ENCODE measurements at regions not wholly inside any gene's neighbourhood (a gene's known extent, or its start where the extent isn't known, plus 50 kb on each side); places are given as distances from the start of the nearest gene placed in this dataset.

DNA sequence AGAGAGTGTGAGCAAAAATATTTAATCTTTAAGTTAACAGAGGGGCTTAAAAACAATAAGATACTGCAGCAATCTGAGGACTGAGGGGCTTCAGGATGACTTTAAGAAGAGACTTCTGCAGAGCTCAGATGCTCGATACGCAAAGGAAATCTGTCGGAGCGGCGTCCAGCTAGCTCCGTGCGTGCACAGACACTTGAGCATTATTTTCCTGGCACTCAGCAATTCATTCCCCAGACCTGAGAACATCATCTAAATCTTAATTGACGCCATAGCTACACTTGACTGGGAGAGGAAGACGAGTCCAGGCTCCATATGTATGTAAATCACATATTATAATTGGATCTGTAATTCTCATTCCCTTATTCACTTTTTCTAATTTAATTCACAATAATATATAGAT lies 228.2 kb downstream of the SOD2 start:
- H3K4me3 ChIP-seq (ENCODE audit: insufficient read depth, low read length, poor library complexity, severe bottlenecking): no peak overlapping the region
- H3F3A ChIP-seq (ENCODE audit: insufficient read depth): peaks cover 26% of the 10 kb centered on the region
- no peak overlapping the region for H2AFZ ChIP-seq (ENCODE audit: low read depth, low read length, severe bottlenecking)
- H3K4me2 ChIP-seq (ENCODE audit: low read depth, low read length, poor library complexity, severe bottlenecking): no peak overlapping the region
- no peaks in the 10 kb centered on the region for H3K9me3 ChIP-seq (ENCODE audit: insufficient read depth, low read length)
- H3K79me2 ChIP-seq (ENCODE audit: insufficient read depth, low read length): no peaks in the 10 kb centered on the region
- TF ChIP-seq, protein P1, sequence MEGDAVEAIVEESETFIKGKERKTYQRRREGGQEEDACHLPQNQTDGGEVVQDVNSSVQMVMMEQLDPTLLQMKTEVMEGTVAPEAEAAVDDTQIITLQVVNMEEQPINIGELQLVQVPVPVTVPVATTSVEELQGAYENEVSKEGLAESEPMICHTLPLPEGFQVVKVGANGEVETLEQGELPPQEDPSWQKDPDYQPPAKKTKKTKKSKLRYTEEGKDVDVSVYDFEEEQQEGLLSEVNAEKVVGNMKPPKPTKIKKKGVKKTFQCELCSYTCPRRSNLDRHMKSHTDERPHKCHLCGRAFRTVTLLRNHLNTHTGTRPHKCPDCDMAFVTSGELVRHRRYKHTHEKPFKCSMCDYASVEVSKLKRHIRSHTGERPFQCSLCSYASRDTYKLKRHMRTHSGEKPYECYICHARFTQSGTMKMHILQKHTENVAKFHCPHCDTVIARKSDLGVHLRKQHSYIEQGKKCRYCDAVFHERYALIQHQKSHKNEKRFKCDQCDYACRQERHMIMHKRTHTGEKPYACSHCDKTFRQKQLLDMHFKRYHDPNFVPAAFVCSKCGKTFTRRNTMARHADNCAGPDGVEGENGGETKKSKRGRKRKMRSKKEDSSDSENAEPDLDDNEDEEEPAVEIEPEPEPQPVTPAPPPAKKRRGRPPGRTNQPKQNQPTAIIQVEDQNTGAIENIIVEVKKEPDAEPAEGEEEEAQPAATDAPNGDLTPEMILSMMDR (IDR thresholded peaks at IDR 0.05; ENCODE audit: insufficient read depth, low read length, poor library complexity, severe bottlenecking): no peak
- TF ChIP-seq EZH2phosphoT487 (conservative IDR thresholded peaks at IDR 0.05; ENCODE audit: low read length): no peak
- H3K27me3 ChIP-seq (ENCODE audit: low read length): no peaks in the 10 kb centered on the region
- no peaks in the 10 kb centered on the region for H3K9me2 ChIP-seq (replicated peaks; ENCODE audit: insufficient read depth, low read length)
- no peaks in the 10 kb centered on the region for H4K20me1 ChIP-seq (ENCODE audit: low read depth, low read length)
- peak overlapping the region; percentile 60 for H3K27ac ChIP-seq (ENCODE audit: low read depth, low read length)
- H3K9ac ChIP-seq (ENCODE audit: low read length): no peak overlapping the region
- no peaks in the 10 kb centered on the region for H3K36me3 ChIP-seq (ENCODE audit: low read length)

DNA sequence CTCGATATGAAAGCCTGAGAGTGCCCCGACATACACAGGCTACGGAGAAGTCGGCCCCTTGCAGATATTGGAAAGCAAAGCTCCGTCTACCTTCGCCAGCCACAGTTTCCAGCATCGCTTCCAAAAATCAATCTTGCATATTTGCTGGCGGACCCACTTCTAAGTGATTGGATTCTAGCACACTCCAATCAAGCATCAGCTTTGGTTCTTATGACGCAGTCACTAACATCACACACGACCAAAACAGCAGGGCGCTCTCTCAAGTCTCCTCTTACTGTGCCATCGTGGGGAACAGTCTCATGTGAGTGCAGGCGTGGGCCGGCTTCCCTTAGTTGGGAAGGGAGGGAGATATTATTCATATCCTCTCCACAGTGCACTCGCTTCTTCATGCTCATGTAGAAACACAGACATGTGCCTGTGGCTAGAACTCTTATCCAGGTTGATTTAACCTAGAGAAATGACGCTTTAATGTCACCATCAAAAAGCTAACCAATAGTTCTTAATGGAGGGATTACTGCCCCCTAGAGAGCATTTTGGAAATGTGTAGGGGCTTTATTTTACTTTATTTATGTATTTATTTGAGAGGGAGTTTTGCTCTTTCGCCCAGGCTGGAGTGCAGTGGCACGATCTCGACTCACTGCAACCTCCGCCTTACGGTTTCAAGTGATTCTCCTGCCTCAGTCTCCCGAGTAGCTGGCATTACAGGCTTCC lies 229.8 kb downstream of the SOD2 start:
- Histone ChIP-seq H3K9ac (ENCODE audit: low read length) (no peak overlapping the region), H4K20me1 (ENCODE audit: low read depth, low read length) (no peaks in the 10 kb centered on the region), H3K9me2 (replicated peaks; ENCODE audit: insufficient read depth, low read length) (no peaks in the 10 kb centered on the region), H3K4me2 (ENCODE audit: low read depth, low read length, poor library complexity, severe bottlenecking) (peak overlapping the region; percentile 55), H3K79me2 (ENCODE audit: insufficient read depth, low read length) (no peaks in the 10 kb centered on the region), H3K27ac (ENCODE audit: low read depth, low read length) (peak overlapping the region; percentile 89), H3F3A (ENCODE audit: insufficient read depth) (peaks cover 29% of the 10 kb centered on the region), H3K9me3 (ENCODE audit: insufficient read depth, low read length) (no peaks in the 10 kb centered on the region), H3K36me3 (ENCODE audit: low read length) (no peaks in the 10 kb centered on the region), H2AFZ (ENCODE audit: low read depth, low read length, severe bottlenecking) (peak overlapping the region; percentile 78), H3K4me3 (ENCODE audit: insufficient read depth, low read length, poor library complexity, severe bottlenecking) (no peak overlapping the region), H3K27me3 (ENCODE audit: low read length) (no peaks in the 10 kb centered on the region)
- no peak for TF ChIP-seq EZH2phosphoT487 (conservative IDR thresholded peaks at IDR 0.05; ENCODE audit: low read length)
- TF ChIP-seq, protein P1 (IDR thresholded peaks at IDR 0.05; ENCODE audit: insufficient read depth, low read length, poor library complexity, severe bottlenecking): no peak

DNA sequence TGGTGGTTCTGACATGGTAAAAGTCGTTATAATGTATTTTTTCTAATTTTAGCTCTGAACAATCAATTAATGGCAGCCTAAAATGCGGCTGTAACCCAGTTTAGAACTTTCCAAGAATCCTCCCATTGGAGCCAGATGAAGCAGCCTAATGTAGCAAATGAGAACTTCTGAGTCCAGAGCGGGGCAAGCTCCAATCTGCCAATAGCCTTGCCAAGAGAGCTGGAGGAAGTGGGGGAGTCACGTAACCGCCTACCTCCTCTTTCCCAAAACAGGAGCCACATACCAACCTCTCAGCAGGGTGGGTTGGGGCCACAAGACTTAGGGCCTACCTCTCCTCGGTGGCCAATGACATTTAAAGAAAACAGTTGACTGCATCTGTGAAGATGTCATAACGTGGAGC lies 230.6 kb downstream of the SOD2 start:
- Histone ChIP-seq H4K20me1 (ENCODE audit: low read depth, low read length) (no peaks in the 10 kb centered on the region), H3K27ac (ENCODE audit: low read depth, low read length) (peak overlapping the region; percentile 89), H2AFZ (ENCODE audit: low read depth, low read length, severe bottlenecking) (peak overlapping the region; percentile 78), H3K9me3 (ENCODE audit: insufficient read depth, low read length) (no peaks in the 10 kb centered on the region), H3K4me2 (ENCODE audit: low read depth, low read length, poor library complexity, severe bottlenecking) (peak overlapping the region; percentile 55), H3K9me2 (replicated peaks; ENCODE audit: insufficient read depth, low read length) (no peaks in the 10 kb centered on the region), H3K79me2 (ENCODE audit: insufficient read depth, low read length) (no peaks in the 10 kb centered on the region), H3F3A (ENCODE audit: insufficient read depth) (peaks cover 21% of the 10 kb centered on the region), H3K27me3 (ENCODE audit: low read length) (no peaks in the 10 kb centered on the region), H3K36me3 (ENCODE audit: low read length) (no peaks in the 10 kb centered on the region), H3K9ac (ENCODE audit: low read length) (peak overlapping the region; percentile 35), H3K4me3 (ENCODE audit: insufficient read depth, low read length, poor library complexity, severe bottlenecking) (peak overlapping the region; percentile 28)
- no peak for TF ChIP-seq EZH2phosphoT487 (conservative IDR thresholded peaks at IDR 0.05; ENCODE audit: low read length)
- TF ChIP-seq, protein P1 (IDR thresholded peaks at IDR 0.05; ENCODE audit: insufficient read depth, low read length, poor library complexity, severe bottlenecking): no peak

Data from SU-DHL-6 (cell line).